CD14-positive monocyte (primary cell): ENCODE measurements at regions not wholly inside any gene's neighbourhood (a gene's known extent, or its start where the extent isn't known, plus 50 kb on each side); places are given as distances from the start of the nearest gene placed in this dataset.

ENCODE experiments used
- DNase-seq, 3 donors: peaks; one replicate each; pipeline ENCODE4 v3.0.0-alpha.2; 2011 to 2022
- H2AFZ ChIP-seq: 2 replicates; pipeline ENCODE4 v1.6.0; 2012; ENCODE audit warnings: mild to moderate bottlenecking, low read depth, low read length, inconsistent platforms; ENCODE audit not compliant: insufficient read depth, poor library complexity, severe bottlenecking
- H3K27ac ChIP-seq, 2 donors: 1 replicate in 1 of 2; 2 replicates in 1 of 2; pipeline ENCODE4 v1.5.1; 2012 to 2013; ENCODE audit warnings: low read length in 2 of 2, control low read depth in 1 of 2, inconsistent platforms in 1 of 2, low read depth in 1 of 2, mild to moderate bottlenecking in 1 of 2
- H3K27me3 ChIP-seq, 2 donors: one replicate each; pipeline versions ENCODE4 v1.6.0 to v1.6.1; 2011 to 2013; ENCODE audit warnings: low read length in 2 of 2; ENCODE audit not compliant: control insufficient read depth in 2 of 2, insufficient read depth in 2 of 2
- H3K36me3 ChIP-seq, 2 donors: replicated peaks in 1 of 2; 1 replicate in 1 of 2; 2 replicates in 1 of 2; pipeline versions ENCODE4 v1.5.1 to v1.6.1; 2012 to 2013; ENCODE audit warnings: low read length in 2 of 2, control low read depth in 1 of 2, inconsistent platforms in 1 of 2, mild to moderate bottlenecking in 1 of 2; ENCODE audit not compliant: insufficient read depth in 2 of 2, control insufficient read depth in 1 of 2
- H3K4me1 ChIP-seq, 2 donors: 1 replicate in 1 of 2; 2 replicates in 1 of 2; pipeline versions ENCODE4 v1.5.1 to v1.6.1; 2012 to 2013; ENCODE audit warnings: low read length in 2 of 2, control low read depth in 1 of 2, inconsistent platforms in 1 of 2, mild to moderate bottlenecking in 1 of 2, moderate library complexity in 1 of 2; ENCODE audit not compliant: insufficient read depth in 2 of 2, control insufficient read depth in 1 of 2
- H3K4me2 ChIP-seq: replicated peaks from 2 replicates; pipeline ENCODE3; 2012; ENCODE audit warnings: low read length, moderate library complexity, mild to moderate bottlenecking; ENCODE audit not compliant: poor library complexity, severe bottlenecking; ENCODE audit errors: extremely low read depth
- H3K4me3 ChIP-seq, 3 experiments: fragments of 200-600 bp in 1 of 3; sonication (generic) in 1 of 3; replicated peaks in 1 of 3; 1 replicate in 2 of 3; 2 replicates in 1 of 3; pipeline ENCODE4 v1.5.1; 2011 to 2013; ENCODE audit warnings: low read length in 3 of 3, mild to moderate bottlenecking in 3 of 3, control low read depth in 2 of 3, low read depth in 2 of 3, inconsistent platforms in 1 of 3, moderate library complexity in 1 of 3
- H3K79me2 ChIP-seq: 2 replicates; pipeline ENCODE4 v1.6.0; 2012; ENCODE audit warnings: mild to moderate bottlenecking, control low read depth, inconsistent platforms, low read length, moderate library complexity; ENCODE audit not compliant: insufficient read depth
- H3K9ac ChIP-seq: 2 replicates; pipeline ENCODE4 v1.6.0; 2017; ENCODE audit warnings: low read length, mild to moderate bottlenecking; ENCODE audit not compliant: insufficient read depth, poor library complexity, severe bottlenecking
- H3K9me3 ChIP-seq, 2 donors: replicated peaks in 1 of 2; 1 replicate in 1 of 2; 2 replicates in 1 of 2; pipeline versions ENCODE4 v1.5.1 to v1.6.1; 2012 to 2013; ENCODE audit warnings: low read length in 2 of 2, control low read depth in 1 of 2; ENCODE audit not compliant: control insufficient read depth in 1 of 2, insufficient read depth in 1 of 2
- H4K20me1 ChIP-seq: 2 replicates; pipeline ENCODE4 v1.6.0; 2012; ENCODE audit warnings: mild to moderate bottlenecking, low read length, control low read depth, moderate library complexity; ENCODE audit not compliant: insufficient read depth
- H3K27ac Mint-ChIP-seq, 7 donors: one replicate each; pipeline ENCODE4 v1.8.0; 2020; ENCODE audit warnings: mild to moderate bottlenecking in 7 of 7, mixed read lengths in 7 of 7, moderate library complexity in 6 of 7, inconsistent platforms in 2 of 7
- H3K27me3 Mint-ChIP-seq, 3 donors: one replicate each; pipeline ENCODE4 v1.8.0; 2021 to 2022; ENCODE audit warnings: low read depth in 3 of 3, mild to moderate bottlenecking in 3 of 3, mixed read lengths in 3 of 3, moderate library complexity in 3 of 3, inconsistent platforms in 1 of 3
- H3K36me3 Mint-ChIP-seq, 2 donors: one replicate each; pipeline ENCODE4 v1.8.0; 2020; ENCODE audit warnings: mixed read lengths in 2 of 2, inconsistent platforms in 1 of 2, mild to moderate bottlenecking in 1 of 2
- H3K4me1 Mint-ChIP-seq: one replicate; pipeline ENCODE4 v1.8.0; 2020; ENCODE audit warnings: mild to moderate bottlenecking, mixed read lengths
- H3K4me3 Mint-ChIP-seq, 2 donors: one replicate each; pipeline ENCODE4 v1.8.0; 2020; ENCODE audit warnings: mild to moderate bottlenecking in 2 of 2, mixed read lengths in 2 of 2, moderate library complexity in 1 of 2
- H3K9me3 Mint-ChIP-seq, 7 donors: one replicate each; pipeline ENCODE4 v1.8.0; 2020 to 2022; ENCODE audit warnings: mixed read lengths in 7 of 7, mild to moderate bottlenecking in 6 of 7, moderate library complexity in 6 of 7, inconsistent platforms in 2 of 7
- WGBS: methylation state at CpG from one replicate; pipeline ENCODE4 v1.1.5; 2013; ENCODE audit warnings: missing lambda C conversion rate; ENCODE audit not compliant: insufficient coverage; 5-methylcytosine and 5-hydroxymethylcytosine counted together
- intact Hi-C, 2 donors: fragments of 100-400 bp; cut with micrococcal nuclease; formaldehyde crosslinking; loops; one replicate each; pipeline versions ENCODE4 v1.15.0 to v1.15.1; 2023
- TF ChIP-seq, protein P1 (sequence below): fragments of 200-600 bp; IDR thresholded peaks from one replicate; pipeline ENCODE4 v1.8.0; 2022; ENCODE audit warnings: antibody characterized with exemption, mild to moderate bottlenecking

DNA sequence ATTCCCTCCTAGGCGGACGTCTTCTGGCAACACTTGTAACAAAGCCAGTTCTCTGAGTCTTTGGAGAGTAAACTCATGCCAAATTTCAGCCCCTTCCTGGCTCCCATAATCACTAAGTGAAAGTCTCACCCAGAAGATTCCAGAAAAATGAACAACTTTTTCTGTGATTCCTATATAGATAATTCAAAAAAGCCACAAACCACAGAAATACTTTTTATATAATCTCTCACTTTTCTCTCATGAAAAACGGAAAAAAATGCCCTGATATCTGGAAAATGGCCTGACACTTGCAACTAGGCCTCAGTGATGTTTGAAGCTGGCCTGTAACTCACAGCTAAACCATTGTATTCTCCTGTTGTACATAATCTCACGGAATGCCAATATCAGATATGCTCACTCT lies 296.2 kb downstream of the HTR7 start:
- H3K4me3 Mint-ChIP-seq = no peak overlapping the region
- WGBS = 68% methylated on average over 2 of the region's 4 CpGs
- no peaks in the 10 kb centered on the region for H4K20me1 ChIP-seq
- no peaks in the 10 kb centered on the region for H3K9me3 ChIP-seq
- H3K27me3 Mint-ChIP-seq = peaks cover 0 to 1% (median 0%) of the 10 kb centered on the region in 3 donors
- intact Hi-C loops = no loop called here
- no peaks in the 10 kb centered on the region for H3K36me3 Mint-ChIP-seq
- H3K9ac ChIP-seq = no peak overlapping the region
- H2AFZ ChIP-seq = no peak overlapping the region
- H3K4me1 Mint-ChIP-seq = no peaks in the 10 kb centered on the region
- H3K79me2 ChIP-seq = no peaks in the 10 kb centered on the region
- TF ChIP-seq, protein P1, sequence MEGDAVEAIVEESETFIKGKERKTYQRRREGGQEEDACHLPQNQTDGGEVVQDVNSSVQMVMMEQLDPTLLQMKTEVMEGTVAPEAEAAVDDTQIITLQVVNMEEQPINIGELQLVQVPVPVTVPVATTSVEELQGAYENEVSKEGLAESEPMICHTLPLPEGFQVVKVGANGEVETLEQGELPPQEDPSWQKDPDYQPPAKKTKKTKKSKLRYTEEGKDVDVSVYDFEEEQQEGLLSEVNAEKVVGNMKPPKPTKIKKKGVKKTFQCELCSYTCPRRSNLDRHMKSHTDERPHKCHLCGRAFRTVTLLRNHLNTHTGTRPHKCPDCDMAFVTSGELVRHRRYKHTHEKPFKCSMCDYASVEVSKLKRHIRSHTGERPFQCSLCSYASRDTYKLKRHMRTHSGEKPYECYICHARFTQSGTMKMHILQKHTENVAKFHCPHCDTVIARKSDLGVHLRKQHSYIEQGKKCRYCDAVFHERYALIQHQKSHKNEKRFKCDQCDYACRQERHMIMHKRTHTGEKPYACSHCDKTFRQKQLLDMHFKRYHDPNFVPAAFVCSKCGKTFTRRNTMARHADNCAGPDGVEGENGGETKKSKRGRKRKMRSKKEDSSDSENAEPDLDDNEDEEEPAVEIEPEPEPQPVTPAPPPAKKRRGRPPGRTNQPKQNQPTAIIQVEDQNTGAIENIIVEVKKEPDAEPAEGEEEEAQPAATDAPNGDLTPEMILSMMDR = no peak
- no peaks in the 10 kb centered on the region for H3K27me3 ChIP-seq
- no peak overlapping the region for H3K4me3 ChIP-seq
- no peak overlapping the region for H3K27ac ChIP-seq
- H3K9me3 Mint-ChIP-seq = peaks cover 0 to 5% (median 2%) of the 10 kb centered on the region in 7 donors
- DNase-seq = no peak
- no peaks in the 10 kb centered on the region for H3K4me1 ChIP-seq
- no peak overlapping the region for H3K4me2 ChIP-seq
- no peaks in the 10 kb centered on the region for H3K36me3 ChIP-seq
- no peak overlapping the region for H3K27ac Mint-ChIP-seq

DNA sequence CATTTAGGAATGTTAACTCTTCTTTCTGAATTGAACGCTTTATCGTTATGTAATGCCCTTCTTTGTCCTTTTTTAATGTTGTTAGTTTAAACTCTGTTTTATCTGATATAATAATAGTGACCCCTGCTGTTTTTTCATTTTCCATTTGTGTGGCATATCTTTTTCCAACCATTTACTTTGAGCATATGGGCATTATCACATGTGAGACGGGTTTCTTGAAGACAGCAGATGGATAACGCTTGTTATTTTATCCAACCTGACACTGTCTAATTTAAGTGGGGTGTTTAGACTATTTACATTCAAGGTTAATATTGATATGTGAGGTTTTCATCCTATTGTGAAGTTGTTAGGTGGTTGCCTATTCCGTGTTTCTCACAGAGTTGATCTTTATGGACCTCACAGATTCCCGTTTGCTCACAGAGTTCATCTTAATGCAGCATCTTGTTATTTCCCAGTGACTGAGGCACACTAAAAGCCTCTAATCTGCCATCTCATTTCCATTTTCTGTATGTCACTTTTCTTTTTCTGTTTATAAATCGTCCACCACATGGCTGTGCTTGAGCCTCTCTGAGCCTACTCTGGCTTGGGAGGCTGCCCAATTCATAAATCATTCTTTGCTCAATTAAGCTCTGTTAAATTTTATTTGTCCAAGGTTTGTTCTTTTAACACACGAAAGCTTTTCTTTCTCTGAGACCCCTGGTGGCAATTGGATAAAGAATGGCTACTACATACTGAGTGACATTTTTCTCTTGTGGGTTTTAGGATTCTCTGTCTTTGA lies 286.2 kb downstream of the HTR7 start:
- H3K9ac ChIP-seq = no peak overlapping the region
- no peaks in the 10 kb centered on the region for H3K79me2 ChIP-seq
- H3K4me3 Mint-ChIP-seq = no peak overlapping the region
- intact Hi-C loops = no loop called here
- H3K27ac ChIP-seq = no peak overlapping the region
- no peaks in the 10 kb centered on the region for H3K9me3 ChIP-seq
- no peak for DNase-seq
- H3K4me1 Mint-ChIP-seq = no peaks in the 10 kb centered on the region
- H3K27me3 Mint-ChIP-seq = peaks cover 0 to 3% (median 0%) of the 10 kb centered on the region in 3 donors
- TF ChIP-seq, protein P1 = no peak
- no peak overlapping the region for H3K4me2 ChIP-seq
- H3K9me3 Mint-ChIP-seq = peaks cover 0 to 8% (median 0%) of the 10 kb centered on the region in 7 donors
- no peak overlapping the region for H2AFZ ChIP-seq
- H3K36me3 Mint-ChIP-seq = no peaks in the 10 kb centered on the region
- H3K27me3 ChIP-seq = no peaks in the 10 kb centered on the region
- H3K36me3 ChIP-seq = no peaks in the 10 kb centered on the region
- no peak overlapping the region for H3K27ac Mint-ChIP-seq
- no peak overlapping the region for H3K4me3 ChIP-seq
- H4K20me1 ChIP-seq = no peaks in the 10 kb centered on the region
- WGBS = no CpG with 5 or more reads among the region's 8 CpGs
- no peaks in the 10 kb centered on the region for H3K4me1 ChIP-seq
